Skeletal muscle tissue (tissue), 3 donors: ENCODE measurements at regions not wholly inside any gene's neighbourhood (a gene's known extent, or its start where the extent isn't known, plus 50 kb on each side); places are given as distances from the start of the nearest gene placed in this dataset.

ENCODE experiments used
- H3K27ac ChIP-seq: one replicate; pipeline ENCODE4 v1.7.0; 2013; ENCODE audit warnings: mild to moderate bottlenecking, low read depth, low read length, inconsistent platforms
- H3K27me3 ChIP-seq, 3 donors: one replicate each; pipeline ENCODE4 v1.7.0; 2013; ENCODE audit warnings: low read length in 3 of 3; ENCODE audit not compliant: control insufficient read depth in 3 of 3, insufficient read depth in 3 of 3
- H3K36me3 ChIP-seq, 3 donors: one replicate each; pipeline ENCODE4 v1.7.0; 2013; ENCODE audit warnings: low read length in 3 of 3; ENCODE audit not compliant: control insufficient read depth in 3 of 3, insufficient read depth in 3 of 3
- H3K4me1 ChIP-seq, 3 donors: one replicate each; pipeline ENCODE4 v1.7.0; 2013; ENCODE audit warnings: low read length in 3 of 3, mild to moderate bottlenecking in 3 of 3; ENCODE audit not compliant: control insufficient read depth in 3 of 3, insufficient read depth in 3 of 3
- H3K4me3 ChIP-seq, 3 donors: one replicate each; pipeline ENCODE4 v1.7.0; 2013; ENCODE audit warnings: low read length in 3 of 3
- H3K9ac ChIP-seq, 3 donors: one replicate each; pipeline ENCODE4 v1.7.0; 2013; ENCODE audit warnings: low read length in 3 of 3, mild to moderate bottlenecking in 3 of 3, moderate library complexity in 2 of 3, low read depth in 1 of 3
- H3K9me3 ChIP-seq, 3 donors: one replicate each; pipeline ENCODE4 v1.7.0; 2013; ENCODE audit warnings: low read length in 3 of 3; ENCODE audit not compliant: control insufficient read depth in 3 of 3
- donor health status: Osteomylitis.

- Histone ChIP-seq H3K36me3 (no peaks in the 10 kb centered on the region), H3K4me3 (no peak overlapping the region), H3K27me3 (no peaks in the 10 kb centered on the region), H3K9me3 (peaks cover 0 to 2% (median 0%) of the 10 kb centered on the region in 3 donors), H3K27ac (no peak overlapping the region), H3K4me1 (no peaks in the 10 kb centered on the region), H3K9ac (no peak overlapping the region)
These were observed 429.8 kb upstream of the ARGLU1 start for GRCh38 chr13:106997696-106998095.

DNA sequence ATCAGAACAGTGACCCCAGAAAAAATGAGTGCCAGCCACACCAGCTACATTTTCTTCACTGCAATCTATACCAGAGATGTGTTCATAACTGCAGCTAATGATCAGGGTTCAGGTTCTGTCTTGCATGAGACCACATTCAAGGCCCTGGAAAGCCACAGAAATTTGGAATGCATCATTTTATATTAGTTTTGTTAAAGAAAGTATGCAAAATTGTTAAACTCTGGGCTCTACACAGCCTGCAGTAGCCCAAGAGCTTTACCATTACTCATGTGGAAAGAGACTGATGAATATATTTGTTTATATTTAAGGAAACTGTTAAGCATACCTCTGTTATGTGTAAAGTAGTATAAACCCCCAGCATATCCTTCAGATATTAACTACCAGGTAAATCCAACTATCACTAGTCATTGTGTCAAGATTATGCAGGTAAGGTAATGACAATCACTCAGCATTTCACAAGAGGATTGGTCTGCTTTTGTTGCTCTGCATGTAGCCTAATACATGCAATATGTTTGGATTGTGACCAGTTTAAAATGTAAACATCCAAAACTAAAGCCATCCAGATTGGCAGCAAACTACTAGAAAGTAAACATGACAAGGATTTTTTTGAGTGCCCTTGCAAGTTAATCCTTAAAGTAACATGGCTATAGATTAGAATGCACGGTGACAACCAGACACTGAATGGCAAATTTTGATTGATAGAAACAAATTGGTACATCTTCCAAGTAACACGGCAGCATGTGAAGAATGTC, 429.1 kb upstream of the ARGLU1 start:
- no peaks in the 10 kb centered on the region for H3K4me1 ChIP-seq
- H3K9me3 ChIP-seq: peaks cover 0 to 2% (median 0%) of the 10 kb centered on the region in 3 donors
- H3K4me3 ChIP-seq: no peak overlapping the region
- no peak overlapping the region for H3K27ac ChIP-seq
- no peaks in the 10 kb centered on the region for H3K36me3 ChIP-seq
- H3K9ac ChIP-seq: no peak overlapping the region
- H3K27me3 ChIP-seq: no peaks in the 10 kb centered on the region

GRCh38 chr13:106990594-106990993, 422.7 kb upstream of the ARGLU1 start:
- H3K36me3 ChIP-seq: no peaks in the 10 kb centered on the region
- no peak overlapping the region for H3K9ac ChIP-seq
- H3K27ac ChIP-seq: no peak overlapping the region
- no peaks in the 10 kb centered on the region for H3K4me1 ChIP-seq
- H3K27me3 ChIP-seq: no peaks in the 10 kb centered on the region
- H3K4me3 ChIP-seq: no peak overlapping the region
- H3K9me3 ChIP-seq: no peaks in the 10 kb centered on the region

GRCh38 chr13:106989876-106990275, 421.9 kb upstream of the ARGLU1 start:
- H3K27me3 ChIP-seq: no peaks in the 10 kb centered on the region
- H3K9me3 ChIP-seq: no peaks in the 10 kb centered on the region
- H3K9ac ChIP-seq: no peak overlapping the region
- no peak overlapping the region for H3K27ac ChIP-seq
- H3K4me1 ChIP-seq: no peaks in the 10 kb centered on the region
- no peak overlapping the region for H3K4me3 ChIP-seq
- no peaks in the 10 kb centered on the region for H3K36me3 ChIP-seq

- Histone ChIP-seq H3K4me1 (no peaks in the 10 kb centered on the region), H3K36me3 (no peaks in the 10 kb centered on the region), H3K4me3 (no peak overlapping the region), H3K27me3 (no peaks in the 10 kb centered on the region), H3K27ac (no peak overlapping the region), H3K9me3 (no peaks in the 10 kb centered on the region), H3K9ac (no peak overlapping the region)
These were observed 419.5 kb upstream of the ARGLU1 start for GRCh38 chr13:106987427-106987785.

GRCh38 chr13:106986687-106987426, 418.9 kb upstream of the ARGLU1 start:
- no peaks in the 10 kb centered on the region for H3K36me3 ChIP-seq
- H3K27ac ChIP-seq: no peak overlapping the region
- no peaks in the 10 kb centered on the region for H3K9me3 ChIP-seq
- H3K27me3 ChIP-seq: no peaks in the 10 kb centered on the region
- no peaks in the 10 kb centered on the region for H3K4me1 ChIP-seq
- H3K4me3 ChIP-seq: no peak overlapping the region
- H3K9ac ChIP-seq: no peak overlapping the region

DNA sequence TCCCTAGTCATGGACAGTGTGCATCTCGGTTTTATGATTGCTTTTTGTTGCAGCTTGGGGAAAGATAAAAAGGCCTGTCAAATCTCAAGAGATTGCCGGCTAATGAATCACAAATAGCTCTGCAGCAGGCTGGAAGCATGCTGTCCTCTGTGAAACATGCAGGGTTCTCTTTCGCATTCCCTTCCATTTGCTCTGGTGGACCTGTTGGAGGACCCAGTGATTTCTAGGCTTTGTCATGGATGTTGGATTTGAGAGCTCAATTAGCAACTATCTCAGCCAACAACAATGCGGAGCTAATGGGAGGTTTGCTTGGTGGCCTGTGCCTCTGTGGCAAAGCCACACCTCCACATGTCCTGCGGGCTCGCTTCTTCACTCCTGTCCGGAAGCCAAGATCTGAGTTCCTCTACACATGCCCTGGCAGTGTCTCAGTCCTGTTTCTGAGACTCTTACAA, 418.1 kb upstream of the ARGLU1 start:
- H3K9me3 ChIP-seq: no peaks in the 10 kb centered on the region
- no peaks in the 10 kb centered on the region for H3K36me3 ChIP-seq
- H3K4me3 ChIP-seq: no peak overlapping the region
- no peaks in the 10 kb centered on the region for H3K27me3 ChIP-seq
- H3K9ac ChIP-seq: no peak overlapping the region
- no peak overlapping the region for H3K27ac ChIP-seq
- H3K4me1 ChIP-seq: no peaks in the 10 kb centered on the region

DNA sequence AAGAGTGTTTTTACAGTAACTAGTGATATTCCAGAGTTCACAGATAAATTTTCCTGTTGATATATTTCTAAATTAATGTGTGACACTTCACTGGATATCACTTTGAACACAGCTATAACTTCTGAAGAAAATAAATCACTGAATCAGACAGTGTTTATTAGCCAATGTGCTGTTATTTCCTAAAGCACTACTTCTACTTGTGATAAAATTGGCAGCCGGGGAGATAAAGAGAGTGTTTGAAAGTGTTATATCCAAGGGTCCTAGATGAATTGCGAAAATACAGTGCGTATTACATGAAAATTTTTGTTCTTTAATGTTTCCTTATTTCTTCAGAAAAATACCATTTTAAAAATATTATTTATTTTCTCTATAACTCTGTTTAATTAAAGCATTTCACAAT, 417.5 kb upstream of the ARGLU1 start:
- H3K4me3 ChIP-seq: no peak overlapping the region
- no peaks in the 10 kb centered on the region for H3K27me3 ChIP-seq
- H3K27ac ChIP-seq: no peak overlapping the region
- no peaks in the 10 kb centered on the region for H3K4me1 ChIP-seq
- no peaks in the 10 kb centered on the region for H3K36me3 ChIP-seq
- H3K9me3 ChIP-seq: no peaks in the 10 kb centered on the region
- H3K9ac ChIP-seq: no peak overlapping the region

DNA sequence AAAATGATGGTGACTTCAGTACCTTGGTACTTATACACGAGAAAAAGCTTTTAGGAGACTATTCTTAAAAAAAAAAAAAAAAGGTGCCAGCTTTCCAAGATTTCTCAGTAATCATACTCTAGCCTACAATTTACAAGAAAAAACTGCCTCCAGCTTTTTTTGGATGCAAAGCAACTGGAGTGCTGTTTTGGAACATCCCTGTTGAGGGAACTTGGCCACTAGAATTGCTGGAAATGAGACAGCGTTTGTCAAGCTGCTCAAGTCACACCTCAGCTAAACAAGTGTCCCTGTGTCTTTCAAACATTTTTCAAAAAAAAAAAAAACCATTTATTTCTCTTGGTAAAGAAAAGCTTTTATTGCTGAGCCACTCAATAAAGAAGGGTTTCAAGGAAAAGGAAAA, 413.1 kb upstream of the ARGLU1 start:
- Histone ChIP-seq H3K4me1 (no peaks in the 10 kb centered on the region), H3K27me3 (no peaks in the 10 kb centered on the region), H3K9ac (no peak overlapping the region), H3K9me3 (no peaks in the 10 kb centered on the region), H3K4me3 (no peak overlapping the region), H3K27ac (no peak overlapping the region), H3K36me3 (no peaks in the 10 kb centered on the region)

GRCh38 chr13:106967391-106967790, 399.5 kb upstream of the ARGLU1 start:
- H3K9ac ChIP-seq: no peak overlapping the region
- H3K27me3 ChIP-seq: no peaks in the 10 kb centered on the region
- no peak overlapping the region for H3K4me3 ChIP-seq
- H3K27ac ChIP-seq: no peak overlapping the region
- H3K9me3 ChIP-seq: no peaks in the 10 kb centered on the region
- H3K4me1 ChIP-seq: no peaks in the 10 kb centered on the region
- no peaks in the 10 kb centered on the region for H3K36me3 ChIP-seq
